Renal cortical epithelial cell (primary cell): ENCODE measurements at regions not wholly inside any gene's neighbourhood (a gene's known extent, or its start where the extent isn't known, plus 50 kb on each side); places are given as distances from the start of the nearest gene placed in this dataset.
"Not testable (repeated sequence)": the region's sequence is repeated elsewhere in the genome, so short reads cannot be mapped to it uniquely, and the experiment has no call there.

Experiments used
- DNase-seq: peaks from one replicate; pipeline ENCODE4 v3.0.0-alpha.2; 2011; ENCODE audit warnings: low read depth

DNA sequence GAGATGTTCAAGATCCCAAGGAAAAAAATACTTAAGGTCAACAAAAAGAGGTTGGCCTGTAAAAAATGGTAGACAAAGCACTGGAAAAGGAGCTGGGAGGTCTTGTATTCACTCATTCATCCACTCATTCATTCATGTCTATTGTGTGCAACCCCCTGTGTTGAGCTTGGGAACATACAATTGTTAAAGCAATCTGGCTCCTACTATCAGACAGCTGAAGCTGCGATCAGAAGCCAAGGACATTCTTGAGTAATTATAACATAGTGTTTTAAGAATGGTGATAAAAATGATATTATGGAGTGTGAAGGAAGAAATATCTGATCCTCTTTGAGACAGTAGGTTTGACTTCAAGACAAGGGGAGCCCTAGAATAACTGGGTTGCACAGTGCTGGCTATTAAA lies 693.4 kb downstream of the TOX3 start:
- DNase-seq: no peak

DNA sequence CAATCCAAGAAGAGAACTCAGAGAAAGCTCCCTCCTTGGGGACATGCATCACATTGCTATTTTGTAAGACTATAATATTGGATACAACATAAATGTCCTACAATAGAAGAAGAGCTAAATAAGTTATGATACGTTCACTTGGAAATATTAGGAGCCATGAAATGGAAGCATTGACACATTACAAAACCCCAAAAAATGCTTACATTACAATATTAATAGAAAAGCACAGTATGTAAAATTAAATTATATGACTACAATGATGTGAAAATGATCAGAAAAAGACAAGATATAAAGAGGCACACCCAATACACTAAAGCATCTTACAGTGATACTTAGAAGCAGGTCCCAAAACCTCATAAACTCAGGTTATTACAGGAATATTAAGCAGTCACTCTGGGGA lies 694.1 kb downstream of the TOX3 start:
- no peak for DNase-seq

DNA sequence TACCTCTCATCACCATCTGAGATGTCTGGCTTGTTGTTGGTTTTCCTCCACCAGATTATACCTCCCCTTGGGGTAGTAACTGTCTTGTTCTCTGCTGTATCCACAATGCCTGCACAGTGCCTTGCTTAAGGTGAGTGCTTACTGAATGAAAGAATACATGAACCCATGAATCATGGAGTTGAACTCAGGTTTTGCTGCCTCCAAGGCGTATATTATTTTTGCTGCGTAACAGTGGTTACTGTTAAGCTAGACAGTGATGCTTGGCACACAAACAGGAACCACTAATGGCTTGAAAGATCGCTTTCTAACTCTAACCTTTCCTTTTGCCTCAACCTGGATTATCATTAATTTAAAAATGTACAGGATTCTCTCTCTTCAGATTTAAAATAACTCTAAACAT lies 695.8 kb downstream of the TOX3 start:
- peak; percentile 67 for DNase-seq

DNA sequence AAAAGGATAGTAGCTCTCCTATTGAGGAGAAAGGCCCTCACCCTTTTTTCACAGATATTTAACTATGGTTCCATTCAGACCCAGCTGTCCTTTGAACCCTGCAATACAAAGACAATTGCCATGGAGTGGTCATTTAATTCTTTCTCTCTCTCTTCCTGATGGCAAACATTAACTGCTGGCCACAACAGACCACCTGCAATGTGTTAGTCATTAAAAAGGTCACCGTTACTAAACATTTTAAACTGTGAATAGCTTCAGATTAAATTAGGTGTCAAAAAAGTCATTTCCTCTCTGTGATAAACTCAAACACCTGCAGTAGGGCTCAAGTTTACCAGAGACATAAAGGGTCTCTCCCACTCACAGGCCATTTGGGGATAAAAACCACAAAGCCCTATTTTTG lies 697.2 kb downstream of the TOX3 start:
- DNase-seq: peak; percentile 66

DNA sequence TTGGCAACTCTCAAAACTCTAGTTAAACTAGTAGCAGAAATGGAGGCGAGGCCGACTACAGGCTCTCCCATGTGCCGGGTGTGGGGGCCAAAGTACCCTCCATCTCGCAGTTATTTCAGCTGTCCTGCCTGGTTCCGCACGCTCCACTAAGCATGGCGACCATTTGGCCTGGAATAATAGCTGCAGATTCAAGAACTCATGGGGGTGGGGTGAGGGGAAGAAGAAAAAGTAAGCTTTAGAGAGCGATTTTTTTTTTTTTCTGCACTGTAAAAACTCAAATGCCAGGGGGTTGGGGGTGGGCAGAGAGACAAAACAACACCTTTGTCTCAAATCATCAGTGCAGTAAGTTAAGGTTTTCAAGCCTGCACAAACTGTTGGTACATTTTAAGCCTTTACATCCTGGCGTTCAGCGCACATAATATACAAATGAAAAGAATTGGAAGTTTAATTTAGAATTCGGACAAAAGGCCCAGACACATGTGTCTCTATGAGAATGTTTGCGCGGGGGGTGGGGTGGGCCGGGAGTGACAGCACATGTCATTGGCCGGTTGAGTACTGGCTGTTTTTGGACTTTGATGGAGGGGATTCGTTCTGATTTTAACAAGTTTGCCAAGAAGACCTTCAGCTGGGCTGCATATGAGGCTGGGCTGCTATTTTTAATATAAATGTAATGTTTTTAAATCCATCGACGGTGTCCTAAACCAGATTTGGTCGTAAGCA lies 694.7 kb upstream of the SALL1 start:
- peak; percentile 64 for DNase-seq

DNA sequence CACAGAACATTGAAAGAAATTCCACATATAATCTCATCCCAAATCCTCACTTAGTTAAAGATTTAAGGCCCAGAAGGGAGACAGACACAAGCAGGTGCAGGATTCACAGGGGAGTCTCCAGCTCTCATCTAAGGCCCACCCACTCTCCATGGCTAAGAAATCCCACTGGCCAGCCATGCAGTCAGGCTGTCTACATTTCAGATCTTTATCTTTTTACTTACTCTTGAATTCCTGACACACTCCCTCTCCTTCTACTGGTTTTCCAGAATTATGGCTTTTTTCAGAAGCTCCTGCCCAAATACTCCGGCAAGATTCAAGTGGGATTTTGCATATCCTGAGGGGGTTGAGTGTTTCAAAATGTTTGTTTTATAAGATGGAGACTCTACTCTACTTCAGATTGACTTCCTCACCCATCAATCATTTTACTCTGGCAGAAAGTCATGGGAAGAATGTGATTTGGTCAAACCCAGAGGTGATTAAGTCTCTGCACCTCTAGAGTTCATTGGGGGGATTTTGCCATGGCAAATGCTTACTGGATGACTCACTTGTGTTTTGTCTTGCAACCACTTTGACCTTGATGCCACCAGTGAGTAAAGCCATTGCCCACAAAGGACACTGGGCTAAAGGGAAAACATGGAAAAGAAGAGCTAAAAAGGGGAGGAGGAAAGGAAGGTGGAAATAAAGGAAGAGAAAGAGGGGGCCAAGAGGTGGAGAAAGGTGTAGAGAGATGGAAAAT lies 688.8 kb upstream of the SALL1 start:
- peak; percentile 96 for DNase-seq

DNA sequence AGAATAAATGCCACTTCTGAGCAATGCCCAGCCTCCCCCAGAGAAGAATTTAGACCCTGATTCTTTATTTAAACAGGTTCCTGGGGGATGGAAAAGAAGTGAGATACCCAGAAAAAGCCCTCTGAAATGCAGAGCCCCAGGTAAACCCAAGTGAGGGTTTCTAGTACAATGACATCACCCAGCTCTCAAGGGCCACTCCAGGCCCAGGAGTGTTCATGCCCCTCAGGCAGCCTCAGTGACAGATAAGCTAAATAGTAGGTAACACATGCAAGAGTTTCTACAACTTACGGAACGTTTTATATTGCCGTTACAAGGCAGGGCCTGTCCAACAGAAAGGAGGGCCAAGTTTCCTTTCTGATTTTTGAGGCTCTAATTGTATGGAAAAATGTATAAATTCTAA lies 683.7 kb upstream of the SALL1 start:
- no peak for DNase-seq

DNA sequence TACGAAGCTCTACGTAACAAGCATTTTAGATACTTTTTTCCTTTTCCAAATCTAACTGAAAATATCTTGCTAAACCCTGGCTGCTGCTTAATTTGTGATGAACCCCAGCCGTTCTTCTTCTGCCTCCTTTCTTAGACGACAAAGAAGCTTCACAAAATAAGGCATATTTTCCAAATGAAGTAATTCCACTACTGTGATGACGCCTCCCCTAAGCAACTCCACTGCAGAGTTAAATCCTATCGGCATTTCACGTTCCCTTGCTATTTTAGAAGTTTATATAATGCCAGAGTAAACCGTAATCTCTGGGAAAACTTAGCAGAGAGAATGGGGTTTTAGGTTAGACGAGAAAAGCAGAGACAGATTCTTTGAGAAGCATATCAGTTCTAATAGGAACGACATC lies 683.1 kb upstream of the SALL1 start:
- DNase-seq: no peak

DNA sequence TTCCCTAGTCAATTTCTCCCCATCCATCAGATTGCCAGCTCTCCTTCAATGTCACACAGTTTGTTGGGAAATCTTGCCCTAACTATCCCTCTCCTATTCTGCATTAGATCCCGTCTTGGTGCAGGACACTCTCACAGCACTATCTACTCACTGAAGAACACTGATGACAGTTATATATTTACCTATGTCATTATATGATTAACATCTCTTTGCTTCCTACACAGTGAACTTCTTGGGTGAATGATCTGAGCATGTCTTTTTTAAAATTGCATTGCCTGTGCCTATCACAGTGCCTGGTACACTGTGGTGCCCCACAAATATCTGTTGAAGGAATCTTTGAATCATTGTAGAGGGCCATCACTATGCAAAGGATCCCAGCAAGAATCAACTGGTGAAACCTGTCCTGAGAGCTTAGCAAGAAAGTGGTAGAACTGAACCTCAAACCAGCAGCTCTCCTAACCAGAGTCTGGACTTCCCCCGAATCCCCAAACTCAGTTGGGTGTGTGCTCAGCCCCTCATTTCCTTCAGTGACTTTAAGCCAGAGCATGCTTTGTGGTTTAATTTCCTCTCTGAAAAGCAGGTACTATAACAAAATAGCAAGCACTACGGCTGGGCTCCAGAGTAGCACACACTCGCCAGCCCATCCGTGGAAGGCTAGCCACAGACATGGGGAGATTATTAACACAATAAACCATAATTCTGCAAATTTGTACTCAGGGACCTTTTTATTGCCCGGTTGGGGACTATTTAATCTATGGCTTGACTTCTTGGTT lies 680.7 kb upstream of the SALL1 start:
- DNase-seq: peak; percentile 43

DNA sequence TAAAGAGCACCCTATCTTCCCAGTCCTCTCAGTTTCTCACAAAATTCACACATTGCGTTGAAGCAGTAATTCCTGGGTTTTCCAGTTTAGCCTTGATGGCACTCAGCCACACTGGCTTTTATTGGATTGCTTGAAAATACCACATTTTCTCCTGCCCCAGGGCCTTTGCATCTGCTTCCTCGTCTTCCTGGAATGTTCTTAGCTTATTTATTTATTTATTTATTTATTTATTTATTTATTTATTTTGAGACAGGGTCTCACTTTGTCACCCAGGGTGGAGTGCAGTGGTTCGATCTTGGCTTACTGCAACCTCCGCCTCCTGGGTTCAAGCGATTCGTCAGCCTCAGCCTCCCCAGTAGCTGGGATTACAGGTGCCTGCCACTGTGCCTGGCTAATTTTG lies 680.0 kb upstream of the SALL1 start:
- DNase-seq: not testable (repeated sequence)

DNA sequence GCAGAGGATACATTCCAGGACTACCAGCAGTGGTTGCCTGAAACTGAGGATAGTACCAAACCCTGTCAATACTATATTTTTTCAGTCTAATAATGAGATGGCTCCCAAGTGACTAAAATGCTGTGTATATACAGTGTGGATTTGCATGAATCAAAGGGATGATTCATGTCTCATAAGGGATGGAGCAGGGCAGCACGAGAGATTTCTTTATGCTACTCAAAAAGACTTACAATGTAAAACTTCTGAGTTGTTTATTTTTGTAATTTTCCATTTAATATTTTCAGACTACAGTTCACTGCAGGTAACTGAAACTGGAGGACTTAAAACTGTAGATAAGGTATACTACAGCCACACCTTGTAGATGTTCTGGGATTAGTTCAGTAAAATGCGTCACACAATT lies 674.7 kb upstream of the SALL1 start:
- DNase-seq: no peak

DNA sequence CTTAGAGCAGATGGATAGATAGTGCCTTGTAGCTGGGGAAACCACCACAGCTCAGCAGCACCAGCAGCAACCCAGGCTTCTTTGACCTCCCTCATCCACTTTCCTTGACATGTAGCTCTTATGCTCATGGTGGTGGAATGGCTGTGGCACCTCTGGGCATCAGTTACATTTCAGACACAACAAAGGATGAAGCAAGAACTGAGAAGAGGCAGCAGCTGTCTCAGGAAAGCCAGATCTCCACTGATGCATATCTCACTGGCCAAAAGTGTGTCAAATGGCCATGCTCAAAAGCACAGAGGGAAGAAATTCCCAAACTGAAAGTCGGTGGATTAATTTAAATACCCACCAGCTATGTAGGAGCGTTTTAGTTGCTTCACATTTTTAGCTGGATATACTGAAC lies 671.4 kb upstream of the SALL1 start:
- DNase-seq: peak; percentile 26

DNA sequence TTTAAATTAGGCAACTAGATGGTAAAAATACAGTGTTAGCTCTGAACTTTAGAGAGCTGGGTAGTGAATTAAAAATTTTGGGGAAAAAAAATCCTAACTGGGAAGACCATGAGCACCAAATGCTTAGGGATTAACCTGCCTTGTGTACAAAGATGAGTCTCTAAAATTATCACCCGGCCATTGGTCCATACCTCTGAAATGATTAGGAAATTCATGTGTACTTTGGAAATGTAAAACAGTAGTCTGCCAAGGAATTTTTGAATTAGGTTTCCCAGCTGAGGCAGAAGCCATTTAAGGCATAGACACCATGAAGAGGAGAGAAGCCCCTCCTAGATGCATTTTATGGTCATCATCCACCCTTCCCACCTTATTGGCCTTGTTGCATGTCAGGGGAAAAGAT lies 670.5 kb upstream of the SALL1 start:
- DNase-seq: no peak

DNA sequence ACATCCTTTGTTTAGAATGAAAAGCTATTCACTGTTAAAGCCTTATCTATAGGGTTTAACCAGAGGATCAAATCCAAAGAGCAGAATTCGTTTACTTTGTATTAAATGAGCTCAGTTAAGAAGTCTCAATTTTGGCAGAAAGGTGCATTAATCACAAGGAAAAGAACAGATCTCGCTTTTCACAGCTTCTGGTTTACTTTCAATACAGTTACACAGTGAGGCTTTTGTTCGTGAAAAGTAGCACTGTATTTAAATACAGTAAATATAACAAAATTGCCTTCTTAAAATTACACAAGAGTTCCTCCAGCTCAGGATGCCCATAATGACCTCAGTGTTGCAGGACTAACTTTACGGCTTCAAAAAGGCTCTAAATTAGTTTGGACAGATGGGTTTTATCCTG lies 669.1 kb upstream of the SALL1 start:
- no peak for DNase-seq

DNA sequence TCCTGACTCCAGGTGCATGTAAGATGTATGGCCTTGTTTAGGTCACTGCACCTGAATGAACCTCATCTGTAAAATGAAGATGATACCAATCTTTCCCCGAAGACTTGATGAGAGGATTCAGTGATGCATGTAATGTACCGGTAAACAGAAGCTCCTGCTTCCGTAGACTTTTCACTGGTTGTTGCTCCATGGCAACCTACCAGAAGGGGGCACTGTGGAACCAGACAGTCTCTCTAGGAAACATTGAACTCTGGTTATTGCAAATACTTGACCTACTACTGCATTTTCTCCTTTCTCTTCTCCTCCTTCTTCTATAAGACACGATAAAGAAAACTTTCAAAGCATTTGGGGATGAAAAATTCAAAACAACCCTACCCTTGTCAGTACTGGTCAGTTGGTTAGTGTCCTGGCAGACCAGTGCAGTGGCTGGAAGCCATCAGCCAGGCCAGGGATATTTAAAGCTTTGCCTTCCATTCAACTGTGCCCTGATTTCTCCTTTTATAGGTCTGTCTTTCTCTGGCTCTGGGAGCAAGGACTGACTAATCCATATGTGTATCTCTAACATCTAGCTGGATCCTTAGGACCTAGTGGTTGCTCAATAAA lies 667.4 kb upstream of the SALL1 start:
- peak; percentile 59 for DNase-seq

DNA sequence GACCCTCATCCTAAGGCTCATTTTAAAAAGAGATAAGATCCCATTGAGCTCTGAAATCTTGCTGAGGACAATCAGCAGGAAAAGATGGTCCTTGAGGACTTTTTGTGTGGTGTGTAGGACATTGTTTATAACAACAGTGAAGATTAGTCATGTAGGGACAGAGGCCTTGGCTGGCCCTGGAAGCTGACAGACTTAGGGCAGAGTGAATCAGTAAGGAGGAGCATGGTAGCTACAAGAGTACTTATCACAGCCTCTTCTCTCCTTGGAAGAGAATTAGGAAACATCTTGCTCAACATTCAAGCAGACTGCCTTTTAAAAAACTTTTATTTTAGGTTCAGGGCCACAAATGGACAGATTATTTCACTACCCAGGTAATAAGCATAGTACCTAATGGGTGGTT lies 665.9 kb upstream of the SALL1 start:
- peak; percentile 40 for DNase-seq

DNA sequence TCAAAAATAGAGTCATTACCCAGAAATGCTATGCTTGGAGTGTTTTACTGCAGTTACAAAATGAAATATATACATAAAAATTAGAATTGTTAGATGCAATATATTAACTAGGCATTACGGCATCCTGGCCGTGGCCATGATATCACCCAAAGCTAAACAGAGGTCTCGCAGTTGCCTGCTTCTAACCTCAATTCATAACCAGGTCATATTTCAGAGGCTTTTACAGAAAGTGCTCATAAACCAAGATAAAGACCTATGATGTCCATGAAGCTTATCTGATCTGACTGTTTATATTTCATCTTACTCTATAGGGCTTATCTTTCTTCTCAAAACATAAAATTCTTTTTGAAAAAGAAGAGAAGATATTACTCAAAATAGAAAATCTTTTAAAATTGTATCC lies 664.5 kb upstream of the SALL1 start:
- no peak for DNase-seq

DNA sequence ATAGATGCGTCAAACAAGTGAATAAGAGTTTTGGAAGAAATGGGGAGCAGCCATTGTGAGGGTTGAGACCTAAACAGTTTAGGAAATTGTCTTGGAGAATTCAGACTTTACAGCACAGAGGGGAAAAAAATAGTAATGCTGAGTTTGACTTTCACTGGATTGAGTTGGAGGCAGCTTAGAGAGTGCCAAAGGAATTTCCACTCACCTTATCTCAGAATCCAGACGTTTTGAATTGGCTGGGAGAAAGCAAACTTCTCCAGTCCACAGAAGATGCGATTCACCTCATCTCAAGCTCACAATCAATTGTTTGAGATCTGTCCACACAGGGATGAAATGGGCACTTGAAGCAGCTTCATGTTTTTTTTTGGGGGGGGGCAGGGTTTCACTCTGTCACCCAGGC lies 663.5 kb upstream of the SALL1 start:
- DNase-seq: no peak

DNA sequence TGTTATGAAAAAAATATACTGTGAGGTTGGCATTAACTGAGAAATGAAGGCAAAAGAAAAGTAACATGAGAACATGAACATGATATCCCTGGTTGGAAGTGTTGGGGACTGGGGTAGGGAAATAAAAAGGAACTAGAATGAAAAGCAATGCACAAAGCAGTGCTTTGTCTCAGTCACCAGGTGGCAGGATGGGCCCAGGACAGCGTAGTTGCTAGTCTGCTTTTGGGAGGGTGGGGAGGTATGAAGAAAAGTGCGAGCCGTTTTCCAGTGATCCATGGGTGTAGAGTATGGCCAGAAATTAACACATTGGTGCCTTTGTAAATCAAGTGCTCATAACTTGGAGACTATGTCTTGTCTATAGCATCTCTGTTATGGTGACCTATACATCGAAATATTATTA lies 662.5 kb upstream of the SALL1 start:
- DNase-seq: no peak

DNA sequence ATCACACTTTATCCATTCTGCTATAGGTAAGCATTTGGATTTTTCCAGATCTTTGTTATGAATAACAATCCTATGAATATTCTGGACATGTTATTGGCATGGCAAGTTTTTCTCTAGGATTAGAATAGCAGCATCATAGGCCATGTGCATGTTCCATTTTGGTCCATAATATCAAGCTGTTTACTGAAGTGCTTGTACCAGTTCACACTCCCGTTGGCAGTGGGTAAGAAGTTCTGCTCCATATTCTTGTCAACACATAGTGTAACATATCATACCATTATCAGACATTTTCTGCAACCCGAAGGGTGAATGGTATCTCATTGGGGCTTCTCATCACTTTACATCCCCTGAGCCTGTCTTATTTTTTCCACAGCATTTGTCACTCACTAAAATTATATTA lies 661.9 kb upstream of the SALL1 start:
- DNase-seq: no peak

DNA sequence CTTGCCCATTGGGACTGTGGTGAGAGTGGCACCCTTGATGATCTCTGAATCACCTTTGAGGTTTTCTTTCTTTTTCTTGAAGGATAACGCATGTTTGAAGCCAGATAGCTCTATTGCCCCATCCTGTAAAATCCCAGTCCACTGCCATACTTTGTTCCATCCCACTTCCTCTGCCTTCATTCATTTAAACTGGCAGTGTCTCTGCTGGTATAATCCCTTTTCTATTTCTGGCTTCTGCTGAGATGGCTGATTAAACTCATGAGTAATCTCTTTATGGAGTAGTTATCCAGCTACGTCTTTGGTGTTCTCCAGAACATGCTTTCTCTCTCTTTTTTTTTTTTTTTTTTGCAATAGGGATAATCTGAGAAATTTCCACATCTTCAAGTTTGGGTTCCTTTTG lies 656.5 kb upstream of the SALL1 start:
- peak; percentile 57 for DNase-seq

DNA sequence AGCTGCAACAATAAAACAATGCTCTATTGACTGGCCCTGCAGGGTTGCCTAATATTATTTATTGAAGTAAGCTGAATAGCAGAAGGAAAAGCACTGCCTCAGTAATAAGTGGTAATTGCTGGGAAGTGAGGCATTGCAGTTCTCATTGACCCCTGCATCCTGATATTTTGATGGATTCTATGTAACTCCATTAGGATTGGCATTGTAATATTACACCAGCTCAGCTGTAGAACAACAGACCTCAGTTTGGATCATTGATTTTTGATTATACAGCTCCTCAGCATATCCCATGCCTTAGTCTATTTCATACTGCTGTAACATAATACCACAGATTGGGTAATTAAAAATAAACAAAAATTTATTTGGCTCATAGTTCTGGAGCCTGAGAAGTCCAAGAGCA lies 650.6 kb upstream of the SALL1 start:
- DNase-seq: no peak
